GM23248 (cell line): ENCODE measurements at regions not wholly inside any gene's neighbourhood (a gene's known extent, or its start where the extent isn't known, plus 50 kb on each side); places are given as distances from the start of the nearest gene placed in this dataset.

Experiments used
- EZH2 ChIP-seq: fragments of 200-600 bp; sonication (generic); IDR thresholded peaks from 2 replicates; pipeline ENCODE4 v1.6.1; 2018; ENCODE audit warnings: antibody characterized with exemption, mild to moderate bottlenecking; ENCODE audit not compliant: insufficient read depth, poor library complexity, severe bottlenecking
- EZH2phosphoT487 ChIP-seq: fragments of 200-600 bp; sonication (generic); IDR thresholded peaks from 2 replicates; pipeline ENCODE4 v1.6.1; 2018; ENCODE audit warnings: antibody characterized with exemption, moderate library complexity, mild to moderate bottlenecking, low read depth; ENCODE audit not compliant: insufficient read depth

- TF ChIP-seq EZH2phosphoT487 (no peak), EZH2 (no peak)
Measured at GRCh38 chr3:115562636-115563267, 60.6 kb upstream of the GAP43 start.
